AG04449 (cell line): ENCODE measurements at regions not wholly inside any gene's neighbourhood (a gene's known extent, or its start where the extent isn't known, plus 50 kb on each side); places are given as distances from the start of the nearest gene placed in this dataset.

Source experiments
- CTCF ChIA-PET: fragments of 350-600 bp; formaldehyde crosslinking; extraction: SDS; loops from one replicate; lab custom pipeline; 2021; ENCODE audit warnings: antibody characterized with exemption; lab: Yijun Ruan, JAX
- POLR2A ChIA-PET: fragments of 400-600, 350-600 bp; formaldehyde crosslinking; extraction: SDS; loops from one replicate; lab custom pipeline; 2020; ENCODE audit warnings: antibody characterized with exemption, inconsistent platforms; lab: Yijun Ruan, JAX
- DNase-seq: peaks from one replicate; pipeline ENCODE4 v3.0.0-alpha.2; 2010; ENCODE audit warnings: low read depth, low spot score
- H3K4me3 ChIP-seq: 2 replicates; pipeline ENCODE4 v1.5.1; 2011; ENCODE audit warnings: low read depth, mild to moderate bottlenecking, control low read depth, low read length
- CTCF ChIP-seq: IDR thresholded peaks from one replicate; pipeline ENCODE4 v1.5.1; 2011; ENCODE audit warnings: mild to moderate bottlenecking, moderate library complexity, low read length, control low read depth, inconsistent platforms; ENCODE audit not compliant: insufficient read depth; ENCODE audit errors: missing control alignments

- CTCF ChIA-PET: no interaction called here
Observed at GRCh38 chr2:146130290-146130689, 1610.4 kb upstream of the ZEB2 start.

GRCh38 chr2:146129231-146129630 lies 1609.3 kb upstream of the ZEB2 start:
- CTCF ChIA-PET: no interaction called here
- no peak for DNase-seq
- no peak for TF ChIP-seq CTCF
- POLR2A ChIA-PET: no interaction called here
- H3K4me3 ChIP-seq: no peak overlapping the region

More at GRCh38 chr2:146130290-146130689, 1610.4 kb upstream of the ZEB2 start:
- TF ChIP-seq CTCF: no peak
- DNase-seq: no peak
- POLR2A ChIA-PET: no interaction called here
- no peak overlapping the region for H3K4me3 ChIP-seq

- CTCF ChIA-PET: no interaction called here
- TF ChIP-seq CTCF: no peak
- DNase-seq: no peak
- POLR2A ChIA-PET: no interaction called here
- no peak overlapping the region for H3K4me3 ChIP-seq
Observed at GRCh38 chr2:146128216-146128615, 1608.3 kb upstream of the ZEB2 start.

GRCh38 chr2:146125551-146125950 lies 1605.6 kb upstream of the ZEB2 start:
- TF ChIP-seq CTCF: no peak
- H3K4me3 ChIP-seq: no peak overlapping the region
- DNase-seq: no peak
- CTCF ChIA-PET: no interaction called here
- POLR2A ChIA-PET: no interaction called here

- DNase-seq: no peak
- no peak for TF ChIP-seq CTCF
- ChIA-PET POLR2A (no interaction called here), CTCF (interaction anchor here (0.8 kb wide), 1 partner anchor 14 kb away, joined by 3 read pairs; no protein-coding TSS in a partner anchor)
- H3K4me3 ChIP-seq: no peak overlapping the region
Observed at GRCh38 chr2:146124741-146125140, 1604.8 kb upstream of the ZEB2 start.

- no peak for TF ChIP-seq CTCF
- ChIA-PET POLR2A (no interaction called here), CTCF (no interaction called here)
- DNase-seq: no peak
- no peak overlapping the region for H3K4me3 ChIP-seq
Observed at GRCh38 chr2:146123714-146124113, 1603.8 kb upstream of the ZEB2 start.
